GM12878 (cell line): ENCODE measurements at regions not wholly inside any gene's neighbourhood (a gene's known extent, or its start where the extent isn't known, plus 50 kb on each side); places are given as distances from the start of the nearest gene placed in this dataset.
A peak's percentile ranks its signal among the peaks of the same experiment; 100 is the strongest.

Experiments
- ATF7 ChIP-seq: fragments of 450-650 bp; IDR thresholded peaks from 2 replicates; pipeline ENCODE4 v1.6.1; 2016; ENCODE audit warnings: low read depth, mild to moderate bottlenecking
- BCL11A ChIP-seq: IDR thresholded peaks from 2 replicates; pipeline ENCODE4 v1.6.1; 2011; ENCODE audit warnings: low read depth, low read length
- BHLHE40 ChIP-seq, 2 experiments: fragments of 450-650 bp in 1 of 2; IDR thresholded peaks; 2 replicates each; pipeline ENCODE4 v1.6.1; 2011 to 2017; ENCODE audit warnings: low read depth in 2 of 2, borderline replicate concordance in 1 of 2, improper control_type of control experiment in 1 of 2, low read length in 1 of 2, mild to moderate bottlenecking in 1 of 2
- CBX5 ChIP-seq: sonication (generic); IDR thresholded peaks from 2 replicates; pipeline ENCODE4 v1.6.1; 2016; ENCODE audit warnings: low read depth, moderate library complexity, mild to moderate bottlenecking, inconsistent platforms
- CREB1 ChIP-seq: IDR thresholded peaks from 2 replicates; pipeline ENCODE4 v1.6.1; 2012; ENCODE audit warnings: low read depth, mild to moderate bottlenecking, inconsistent platforms
- CREM ChIP-seq: IDR thresholded peaks from 2 replicates; pipeline ENCODE4 v1.6.1; 2014; ENCODE audit warnings: antibody characterized with exemption, low read depth
- EGR1 ChIP-seq, 2 experiments: IDR thresholded peaks; 1 replicate in 1 of 2; 2 replicates in 1 of 2; pipeline ENCODE4 v1.6.1; 2011 to 2012; ENCODE audit warnings: low read depth in 2 of 2, low read length in 2 of 2, borderline replicate concordance in 1 of 2, mild to moderate bottlenecking in 1 of 2, moderate library complexity in 1 of 2
- GATAD2B ChIP-seq: fragments of 450-650 bp; conservative IDR thresholded peaks from 2 replicates; pipeline ENCODE4 v1.6.1; 2017; ENCODE audit warnings: low read depth, mild to moderate bottlenecking, moderate library complexity
- MTA3 ChIP-seq: IDR thresholded peaks from 2 replicates; pipeline ENCODE4 v1.6.1; 2012; ENCODE audit warnings: low read length, inconsistent platforms, borderline replicate concordance
- NFYA ChIP-seq: IDR thresholded peaks from 2 replicates; pipeline ENCODE4 v1.6.1; 2011; ENCODE audit warnings: low read depth, mild to moderate bottlenecking, low read length, improper control_type of control experiment, borderline replicate concordance
- NR2C1 ChIP-seq: fragments of 450-650 bp; IDR thresholded peaks from 2 replicates; pipeline ENCODE4 v1.6.1; 2017; ENCODE audit warnings: antibody characterized with exemption, mild to moderate bottlenecking, moderate library complexity
- POLR2AphosphoS2 ChIP-seq: IDR thresholded peaks from 2 replicates; pipeline ENCODE4 v1.6.1; 2011; ENCODE audit warnings: low read depth, mild to moderate bottlenecking, low read length, improper control_type of control experiment, moderate library complexity
- RAD21 ChIP-seq: IDR thresholded peaks from 2 replicates; pipeline ENCODE4 v1.6.1; 2011; ENCODE audit warnings: mild to moderate bottlenecking, low read depth, low read length, moderate library complexity; ENCODE audit not compliant: insufficient read depth
- YY1 ChIP-seq: IDR thresholded peaks from 2 replicates; pipeline ENCODE4 v1.6.1; 2011; ENCODE audit warnings: low read depth, mild to moderate bottlenecking, low read length
- TF ChIP-seq, protein P1 (sequence below): IDR thresholded peaks from 2 replicates; pipeline ENCODE4 v1.6.1; 2012; ENCODE audit warnings: low read depth, low read length, improper control_type of control experiment
- TF ChIP-seq, protein P2 (sequence below): IDR thresholded peaks from 2 replicates; pipeline ENCODE4 v1.6.1; 2011; ENCODE audit warnings: mild to moderate bottlenecking, low read depth, low read length, moderate library complexity; ENCODE audit not compliant: insufficient replicate concordance

DNA sequence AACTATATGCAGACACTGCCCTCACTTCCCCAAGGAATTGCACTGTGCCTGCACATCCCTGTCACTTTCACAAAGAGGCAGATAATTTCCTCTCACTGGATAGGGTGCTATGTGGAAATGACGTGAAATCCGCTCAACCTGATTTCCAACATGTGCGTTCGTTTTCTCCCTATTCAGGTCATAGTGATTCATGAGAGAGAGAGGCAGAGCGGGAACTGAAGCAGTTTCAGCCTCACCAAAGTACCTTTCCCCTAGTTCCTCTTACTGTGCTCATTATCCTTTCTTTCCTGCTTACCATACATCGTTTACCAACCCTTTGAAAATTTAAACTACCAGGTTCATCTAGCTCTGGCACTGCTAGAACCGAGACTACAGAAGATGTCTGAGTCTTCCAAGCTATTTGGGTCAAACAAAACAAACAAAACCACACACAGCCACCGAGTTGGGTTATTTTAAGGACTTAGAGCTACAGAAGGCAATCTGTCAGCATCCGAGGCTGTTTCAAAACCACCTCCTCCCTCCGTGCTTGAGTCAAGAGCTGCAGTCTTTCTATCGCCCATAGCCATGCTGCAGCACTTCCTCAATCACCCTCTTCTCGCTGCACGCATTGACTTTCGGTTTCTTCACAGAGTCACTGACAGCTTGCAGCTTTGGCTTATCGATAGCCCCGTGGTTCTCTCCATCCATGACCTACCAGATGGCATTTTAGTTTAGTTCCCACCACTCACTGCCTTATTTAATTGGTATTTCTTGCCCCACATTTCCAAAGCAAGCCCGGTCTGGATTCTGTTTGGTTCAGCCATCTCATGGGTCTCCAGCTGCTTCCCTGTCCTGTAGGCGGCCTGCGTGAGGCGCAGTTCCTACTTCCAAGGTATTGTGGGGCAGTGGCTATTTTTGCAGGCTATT is 1395.8 kb downstream of the EFNB2 start (continued):
- TF ChIP-seq NFYA: no peak
- peak; percentile 51 for TF ChIP-seq MTA3
- TF ChIP-seq CREB1: peak; percentile 79
- TF ChIP-seq, protein P1, sequence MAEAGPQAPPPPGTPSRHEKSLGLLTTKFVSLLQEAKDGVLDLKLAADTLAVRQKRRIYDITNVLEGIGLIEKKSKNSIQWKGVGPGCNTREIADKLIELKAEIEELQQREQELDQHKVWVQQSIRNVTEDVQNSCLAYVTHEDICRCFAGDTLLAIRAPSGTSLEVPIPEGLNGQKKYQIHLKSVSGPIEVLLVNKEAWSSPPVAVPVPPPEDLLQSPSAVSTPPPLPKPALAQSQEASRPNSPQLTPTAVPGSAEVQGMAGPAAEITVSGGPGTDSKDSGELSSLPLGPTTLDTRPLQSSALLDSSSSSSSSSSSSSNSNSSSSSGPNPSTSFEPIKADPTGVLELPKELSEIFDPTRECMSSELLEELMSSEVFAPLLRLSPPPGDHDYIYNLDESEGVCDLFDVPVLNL: no peak
- TF ChIP-seq EGR1 (IDR thresholded peaks at IDR 0.05; ENCODE audit: borderline replicate concordance in 1 of 2, low read depth in 2 of 2, low read length in 2 of 2): 0 out of 3 replicates have a peak, but pooled peaks of 1 of the 2 experiments have one; percentile 23
- peak; percentile 56 for TF ChIP-seq RAD21
- TF ChIP-seq, protein P2, sequence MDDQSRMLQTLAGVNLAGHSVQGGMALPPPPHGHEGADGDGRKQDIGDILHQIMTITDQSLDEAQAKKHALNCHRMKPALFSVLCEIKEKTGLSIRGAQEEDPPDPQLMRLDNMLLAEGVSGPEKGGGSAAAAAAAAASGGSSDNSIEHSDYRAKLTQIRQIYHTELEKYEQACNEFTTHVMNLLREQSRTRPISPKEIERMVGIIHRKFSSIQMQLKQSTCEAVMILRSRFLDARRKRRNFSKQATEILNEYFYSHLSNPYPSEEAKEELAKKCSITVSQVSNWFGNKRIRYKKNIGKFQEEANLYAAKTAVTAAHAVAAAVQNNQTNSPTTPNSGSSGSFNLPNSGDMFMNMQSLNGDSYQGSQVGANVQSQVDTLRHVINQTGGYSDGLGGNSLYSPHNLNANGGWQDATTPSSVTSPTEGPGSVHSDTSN: peak; percentile 17
- no peak for TF ChIP-seq POLR2AphosphoS2
- no peak for TF ChIP-seq NR2C1
- peak; percentile 64 for TF ChIP-seq CREM
- TF ChIP-seq ATF7: 0 out of 2 replicates have a peak, but pooled peaks have one; percentile 24
- peak in 1 of 2 experiments; percentile 34; a peak in 1 of 4 replicates for TF ChIP-seq BHLHE40 (IDR thresholded peaks at IDR 0.05; ENCODE audit: borderline replicate concordance in 1 of 2, low read depth in 2 of 2, low read length in 1 of 2)
- peak; percentile 67; the same call in 1 of the 2 replicates for TF ChIP-seq BCL11A
- TF ChIP-seq CBX5: peak; percentile 96
- no peak for TF ChIP-seq GATAD2B
- 0 out of 2 replicates have a peak, but pooled peaks have one; percentile 47 for TF ChIP-seq YY1
